Vagina (tissue), 2 donors: ENCODE measurements at regions not wholly inside any gene's neighbourhood (a gene's known extent, or its start where the extent isn't known, plus 50 kb on each side); places are given as distances from the start of the nearest gene placed in this dataset.

Source experiments
- CTCF ChIP-seq, 3 experiments: fragments of 450-650 bp in 2 of 3; fragments of 200-600 bp in 1 of 3; sonication (generic) in 1 of 3; IDR thresholded peaks; one replicate each; pipeline ENCODE4 v1.5.1; 2017 to 2019; ENCODE audit warnings: antibody characterized with exemption in 3 of 3, mild to moderate bottlenecking in 2 of 3, moderate library complexity in 2 of 3
- POLR2A ChIP-seq, 2 donors: fragments of 450-650 bp; IDR thresholded peaks; one replicate each; pipeline ENCODE4 v1.6.1; 2017; ENCODE audit warnings: antibody characterized with exemption in 2 of 2, mild to moderate bottlenecking in 2 of 2, moderate library complexity in 2 of 2
- POLR2AphosphoS5 ChIP-seq, 2 donors: sonication (generic); formaldehyde crosslinking; IDR thresholded peaks; one replicate each; pipeline ENCODE4 v1.9.0; 2017; ENCODE audit warnings: antibody characterized with exemption in 2 of 2, mild to moderate bottlenecking in 2 of 2, low read depth in 1 of 2; ENCODE audit not compliant: insufficient read depth in 1 of 2

DNA sequence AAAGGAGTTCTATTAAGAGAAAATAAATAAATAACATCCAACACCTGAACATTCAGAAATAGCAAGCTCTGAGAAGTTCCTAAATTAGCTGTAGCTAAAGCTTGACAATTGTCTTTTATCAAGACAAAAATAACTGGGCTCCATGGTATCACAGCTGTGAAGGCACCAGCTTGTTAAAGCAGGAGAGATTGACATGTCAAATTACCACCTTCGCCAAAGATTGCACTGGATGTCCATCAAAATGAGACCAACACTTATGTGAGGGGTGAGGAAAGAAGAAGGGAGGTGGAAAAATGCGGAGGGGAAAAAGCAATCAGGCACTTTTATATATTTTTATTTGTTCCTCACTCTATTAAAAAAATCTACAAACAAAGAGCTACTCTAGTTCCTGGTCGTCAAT is 1827.5 kb upstream of the RAG2 start:
- TF ChIP-seq POLR2A (IDR thresholded peaks at IDR 0.05) (no peak), CTCF (IDR thresholded peaks at IDR 0.05) (no peak), POLR2AphosphoS5 (IDR thresholded peaks at IDR 0.05; ENCODE audit: insufficient read depth in 1 of 2, low read depth in 1 of 2) (no peak)
